IMR-90 (cell line): ENCODE measurements at regions not wholly inside any gene's neighbourhood (a gene's known extent, or its start where the extent isn't known, plus 50 kb on each side); places are given as distances from the start of the nearest gene placed in this dataset.
A peak's percentile ranks its signal among the peaks of the same experiment; 100 is the strongest.

Experiments
- ATAC-seq: fragments of 200-7000 bp; cut with Tn5 transposase; 2 replicates; pipeline ENCODE4 v1.9.1; 2020; ENCODE audit warnings: low read depth, mild to moderate bottlenecking, moderate library complexity
- BruUV-seq: library from RNA; stranded (reverse); fragments of 400-500 nt; replicated peaks from 2 replicates; lab custom pipeline; 2021; lab: Mats Ljungman, UMichigan
- CTCF ChIA-PET: fragments of 300-600 bp; formaldehyde crosslinking; extraction: SDS; loops from one replicate; lab custom pipeline; 2021; ENCODE audit warnings: antibody characterized with exemption; lab: Yijun Ruan, JAX
- POLR2A ChIA-PET: fragments of 300-600 bp; sonication (Branson Sonifier 250); formaldehyde crosslinking; loops from one replicate; lab custom pipeline; 2022; ENCODE audit warnings: antibody characterized with exemption; ENCODE audit not compliant: unreplicated experiment; lab: Charles Lee
- DNase-seq: peaks from one replicate; pipeline ENCODE4 v3.0.0; 2013
- H2AFZ ChIP-seq: replicated peaks from 2 replicates; pipeline ENCODE3; 2013; ENCODE audit warnings: low read length, mild to moderate bottlenecking; ENCODE audit not compliant: poor library complexity
- H2AK5ac ChIP-seq: 2 replicates; pipeline ENCODE4 v1.6.1; 2013; ENCODE audit warnings: low read depth, low read length, inconsistent platforms
- H2AK9ac ChIP-seq: replicated peaks from 2 replicates; pipeline ENCODE3; 2013; ENCODE audit warnings: mild to moderate bottlenecking, low read depth, low read length, moderate library complexity; ENCODE audit not compliant: poor library complexity
- H2BK120ac ChIP-seq: 2 replicates; pipeline ENCODE4 v1.6.1; 2013; ENCODE audit warnings: low read depth, low read length, inconsistent platforms
- H2BK15ac ChIP-seq: 3 replicates; pipeline ENCODE4 v1.6.1; 2013; ENCODE audit warnings: low read depth, low read length, inconsistent platforms
- H2BK20ac ChIP-seq: 2 replicates; pipeline ENCODE4 v1.6.1; 2013; ENCODE audit warnings: low read depth, mild to moderate bottlenecking, inconsistent platforms, low read length, moderate library complexity
- H2BK5ac ChIP-seq: 2 replicates; pipeline ENCODE4 v1.6.1; 2013; ENCODE audit warnings: mild to moderate bottlenecking, low read depth, low read length, inconsistent platforms; ENCODE audit not compliant: poor library complexity, severe bottlenecking
- H3K14ac ChIP-seq: replicated peaks from 2 replicates; pipeline ENCODE4 v1.6.1; 2013; ENCODE audit warnings: low read depth, low read length, inconsistent platforms
- H3K18ac ChIP-seq: 2 replicates; pipeline ENCODE4 v1.6.1; 2013; ENCODE audit warnings: low read depth, low read length, control low read depth
- H3K23ac ChIP-seq: 2 replicates; pipeline ENCODE4 v1.6.1; 2013; ENCODE audit warnings: low read depth, low read length, inconsistent platforms
- H3K27ac ChIP-seq: 2 replicates; pipeline ENCODE4 v1.5.1; 2013; ENCODE audit warnings: mild to moderate bottlenecking, control low read depth, low read length; ENCODE audit not compliant: insufficient read depth
- H3K27me3 ChIP-seq: 2 replicates; pipeline ENCODE4 v1.6.1; 2013; ENCODE audit warnings: low read length; ENCODE audit not compliant: control insufficient read depth, insufficient read depth
- H3K36me3 ChIP-seq: 2 replicates; pipeline ENCODE4 v1.6.1; 2013; ENCODE audit warnings: low read length, mixed read lengths; ENCODE audit not compliant: control insufficient read depth, insufficient read depth
- H3K4ac ChIP-seq: 2 replicates; pipeline ENCODE4 v1.6.1; 2013; ENCODE audit warnings: low read depth, low read length, inconsistent platforms
- H3K4me1 ChIP-seq: 2 replicates; pipeline ENCODE4 v1.6.1; 2013; ENCODE audit warnings: low read length, mixed read lengths; ENCODE audit not compliant: control insufficient read depth, insufficient read depth
- H3K4me2 ChIP-seq: 2 replicates; pipeline ENCODE4 v1.6.1; 2013; ENCODE audit warnings: low read depth, mild to moderate bottlenecking, control low read depth, low read length, moderate library complexity
- H3K4me3 ChIP-seq: 2 replicates; pipeline ENCODE4 v1.5.1; 2013; ENCODE audit warnings: low read depth, mild to moderate bottlenecking, control low read depth, low read length, moderate library complexity; ENCODE audit not compliant: insufficient read depth
- H3K56ac ChIP-seq: 2 replicates; pipeline ENCODE4 v1.6.1; 2013; ENCODE audit warnings: low read length, inconsistent platforms; ENCODE audit not compliant: insufficient read depth; ENCODE audit errors: extremely low read depth
- H3K79me1 ChIP-seq, 2 experiments: 2 replicates each; pipeline ENCODE4 v1.6.1; 2013; ENCODE audit warnings: low read length in 2 of 2, inconsistent platforms in 1 of 2, low read depth in 1 of 2
- H3K9ac ChIP-seq: 2 replicates; pipeline ENCODE4 v1.6.1; 2013; ENCODE audit warnings: low read depth, low read length, control low read depth
- H3K9me1 ChIP-seq: 2 replicates; pipeline ENCODE4 v1.6.1; 2013; ENCODE audit warnings: low read length, inconsistent platforms; ENCODE audit not compliant: insufficient read depth
- H3K9me3 ChIP-seq: 2 replicates; pipeline ENCODE4 v1.6.1; 2013; ENCODE audit warnings: low read length; ENCODE audit not compliant: control insufficient read depth, insufficient read depth
- H4K20me1 ChIP-seq: 2 replicates; pipeline ENCODE4 v1.6.1; 2013; ENCODE audit warnings: low read length, inconsistent platforms; ENCODE audit not compliant: insufficient read depth
- H4K5ac ChIP-seq: 2 replicates; pipeline ENCODE4 v1.6.1; 2013; ENCODE audit warnings: mild to moderate bottlenecking, low read depth, low read length, control low read depth
- H4K8ac ChIP-seq, 2 experiments: 2 replicates each; pipeline ENCODE4 v1.6.1; 2013; ENCODE audit warnings: low read depth in 2 of 2, low read length in 2 of 2, control low read depth in 1 of 2, inconsistent platforms in 1 of 2
- H4K91ac ChIP-seq: 2 replicates; pipeline ENCODE4 v1.6.1; 2013; ENCODE audit warnings: low read depth, low read length, inconsistent platforms; ENCODE audit not compliant: insufficient read depth
- MAZ ChIP-seq: IDR thresholded peaks from 2 replicates; pipeline ENCODE4 v1.6.1; 2012; ENCODE audit warnings: low read depth, mild to moderate bottlenecking, low read length, improper control_type of control experiment, moderate library complexity, borderline replicate concordance
- RCOR1 ChIP-seq: IDR thresholded peaks from 2 replicates; pipeline ENCODE4 v1.6.1; 2012; ENCODE audit warnings: mild to moderate bottlenecking, low read length, improper control_type of control experiment; ENCODE audit not compliant: insufficient replicate concordance
- SMC3 ChIP-seq: fragments of 150-350 bp; IDR thresholded peaks from 2 replicates; pipeline ENCODE4 v1.6.1; 2016; ENCODE audit warnings: low read depth, mild to moderate bottlenecking, antibody characterized with exemption, low read length, moderate library complexity
- USF2 ChIP-seq: fragments of 150-350 bp; IDR thresholded peaks from 2 replicates; pipeline ENCODE4 v1.6.1; 2017; ENCODE audit warnings: mild to moderate bottlenecking, antibody characterized with exemption, low read length, low read depth
- WGBS, 2 experiments: methylation state at CpG; one replicate each; pipeline versions ENCODE4 v1.1.5 to v1.1.7; 2013; ENCODE audit warnings: missing lambda C conversion rate in 2 of 2; ENCODE audit not compliant: insufficient read length in 1 of 2; ENCODE audit errors: extremely low coverage in 2 of 2; 5-methylcytosine and 5-hydroxymethylcytosine counted together
- dilution Hi-C: fragments of 300-500 bp; cut with HindIII; formaldehyde crosslinking; loops from one replicate; pipeline ENCODE4 v1.14.3; 2018; ENCODE audit warnings: low sequenced_read_pairs; ENCODE audit not compliant: unreplicated experiment
- in situ Hi-C: fragments of 300-500 bp; cut with MboI; formaldehyde crosslinking; loops from 3 replicates; pipeline ENCODE4 v1.14.3; 2019; ENCODE audit warnings: low sequenced_read_pairs, inconsistent platforms, mixed read lengths
- intact Hi-C: fragments of 100-400 bp; cut with micrococcal nuclease; formaldehyde crosslinking; loops from 2 replicates; pipeline ENCODE4 v1.10.0; 2022

GRCh38 chr17:79220713-79221291 lies 146.2 kb downstream of the ENGASE start:
- H3K27me3 ChIP-seq, result peaks cover 50% of the 10 kb centered on the region
- no peak overlapping the region for H2BK5ac ChIP-seq
- ChIA-PET POLR2A (no interaction called here), CTCF (no interaction called here)
- BruUV-seq, result no TSS peak
- H4K91ac ChIP-seq, result no peak overlapping the region
- H3K4me3 ChIP-seq, result no peak overlapping the region
- H3K4me1 ChIP-seq, result no peaks in the 10 kb centered on the region
- no peaks in the 10 kb centered on the region for H3K9me1 ChIP-seq
- DNase-seq (no peak), ATAC-seq (peak; percentile 40; the same call in 1 of the 2 replicates)
- dilution Hi-C loops (no loop called here), in situ Hi-C loops (no loop called here), intact Hi-C loops (no loop called here)
- H3K4ac ChIP-seq, result no peak overlapping the region
- WGBS, 2 experiments, result 0% methylated on average over 3 of the region's 21 CpGs; no CpG with 5 or more reads in 1 of the 2 experiments
- no peak overlapping the region for H3K18ac ChIP-seq
- no peaks in the 10 kb centered on the region for H3K36me3 ChIP-seq
- TF ChIP-seq RCOR1, result no peak
- TF ChIP-seq USF2, result no peak
- no peak for TF ChIP-seq SMC3
- TF ChIP-seq MAZ, result no peak
- no peak overlapping the region for H3K9ac ChIP-seq
- no peak overlapping the region for H2AK9ac ChIP-seq
- H2BK15ac ChIP-seq, result no peak overlapping the region
- no peak overlapping the region for H3K56ac ChIP-seq
- H2AK5ac ChIP-seq, result no peak overlapping the region
- no peaks in the 10 kb centered on the region for H3K9me3 ChIP-seq
- no peak overlapping the region for H3K23ac ChIP-seq
- H3K27ac ChIP-seq, result no peak overlapping the region
- no peak overlapping the region for H4K5ac ChIP-seq
- H2BK120ac ChIP-seq, result no peak overlapping the region
- no peaks in the 10 kb centered on the region for H3K79me1 ChIP-seq
- H3K14ac ChIP-seq, result no peak overlapping the region
- H3K4me2 ChIP-seq, result no peak overlapping the region
- H2AFZ ChIP-seq, result peak overlapping the region; percentile 14
- H4K8ac ChIP-seq, result no peak overlapping the region
- H4K20me1 ChIP-seq, result no peaks in the 10 kb centered on the region
- no peak overlapping the region for H2BK20ac ChIP-seq
